ENCODE measurements at regions not wholly inside any gene's neighbourhood (a gene's known extent, or its start where the extent isn't known, plus 50 kb on each side); places are given as distances from the start of the nearest gene placed in this dataset.

- no peak for DNase-seq (ENCODE audit: low read depth in 2 of 2)
These were observed 179.6 kb upstream of the PHYHIPL start for GRCh38 chr10:58996866-58997265.

GRCh38 chr10:58998924-58999713, 177.3 kb upstream of the PHYHIPL start:
- no peak for DNase-seq (ENCODE audit: low read depth in 2 of 2)

- DNase-seq (ENCODE audit: low read depth in 2 of 2): no peak
These were observed 176.1 kb upstream of the PHYHIPL start for GRCh38 chr10:59000162-59000825.

GRCh38 chr10:59002011-59002410, 174.4 kb upstream of the PHYHIPL start:
- DNase-seq (ENCODE audit: low read depth in 2 of 2): no peak

GRCh38 chr10:59003203-59003602, 173.2 kb upstream of the PHYHIPL start:
- DNase-seq (ENCODE audit: low read depth in 2 of 2): no peak

- no peak for DNase-seq (ENCODE audit: low read depth in 2 of 2)
These were observed 172.1 kb upstream of the PHYHIPL start for GRCh38 chr10:59004392-59004791.

- no peak for DNase-seq (ENCODE audit: low read depth in 2 of 2)
These were observed 169.7 kb upstream of the PHYHIPL start for GRCh38 chr10:59006511-59007306.

GRCh38 chr10:59007307-59008025, 169.0 kb upstream of the PHYHIPL start:
- DNase-seq (ENCODE audit: low read depth in 2 of 2): no peak

- no peak for DNase-seq (ENCODE audit: low read depth in 2 of 2)
These were observed 168.0 kb upstream of the PHYHIPL start for GRCh38 chr10:59008452-59008851.

GRCh38 chr10:59011972-59012632, 164.3 kb upstream of the PHYHIPL start:
- no peak for DNase-seq (ENCODE audit: low read depth in 2 of 2)

GRCh38 chr10:59012839-59013238, 163.6 kb upstream of the PHYHIPL start:
- DNase-seq (ENCODE audit: low read depth in 2 of 2): no peak

- no peak for DNase-seq (ENCODE audit: low read depth in 2 of 2)
These were observed 160.4 kb upstream of the PHYHIPL start for GRCh38 chr10:59016043-59016442.

- DNase-seq (ENCODE audit: low read depth in 2 of 2): no peak
These were observed 157.5 kb upstream of the PHYHIPL start for GRCh38 chr10:59018977-59019376.

- no peak for DNase-seq (ENCODE audit: low read depth in 2 of 2)
These were observed 156.8 kb upstream of the PHYHIPL start for GRCh38 chr10:59019603-59020002.

GRCh38 chr10:59020502-59020901, 155.9 kb upstream of the PHYHIPL start:
- DNase-seq (ENCODE audit: low read depth in 2 of 2): no peak

- DNase-seq (ENCODE audit: low read depth in 2 of 2): no peak
These were observed 150.3 kb upstream of the PHYHIPL start for GRCh38 chr10:59025981-59026765.

GRCh38 chr10:59027975-59028655, 148.3 kb upstream of the PHYHIPL start:
- no peak for DNase-seq (ENCODE audit: low read depth in 2 of 2)

GRCh38 chr10:59033622-59034021, 142.8 kb upstream of the PHYHIPL start:
- no peak for DNase-seq (ENCODE audit: low read depth in 2 of 2)

GRCh38 chr10:59036311-59037017, 140.0 kb upstream of the PHYHIPL start:
- DNase-seq (ENCODE audit: low read depth in 2 of 2): no peak
